ENCODE measurements at regions not wholly inside any gene's neighbourhood (a gene's known extent, or its start where the extent isn't known, plus 50 kb on each side); places are given as distances from the start of the nearest gene placed in this dataset.

DNA sequence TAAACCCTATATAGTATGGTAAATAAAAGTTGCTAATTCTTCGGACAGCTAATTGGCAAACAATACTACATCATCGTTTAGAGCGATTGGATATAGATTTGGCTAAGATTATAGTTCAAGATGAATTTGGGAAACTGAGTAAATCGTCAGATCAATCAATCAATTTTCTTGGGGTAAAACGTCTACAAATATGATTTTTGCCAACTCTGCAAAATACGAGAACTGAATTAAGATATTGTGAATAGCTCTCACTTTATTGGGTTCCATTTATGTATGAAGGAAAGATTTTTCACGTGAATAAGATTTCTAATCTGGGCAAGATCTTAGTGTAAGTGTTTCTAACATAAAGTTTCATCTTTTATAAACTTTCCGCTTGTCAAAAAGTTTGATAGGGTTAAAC, 132.9 kb upstream of the AGR3 start:
- no peaks in the 10 kb centered on the region for H3K9me3 Mint-ChIP-seq
- no peak for TF ChIP-seq CTCF (conservative IDR thresholded peaks at IDR 0.05)
- H3K4me3 Mint-ChIP-seq = no peak overlapping the region
- peaks cover 8% of the 10 kb centered on the region for H3K4me1 Mint-ChIP-seq
- no peak for DNase-seq (ENCODE audit: low read depth, low spot score)
- no peaks in the 10 kb centered on the region for H3K27me3 Mint-ChIP-seq (ENCODE audit: low read depth)
- H3K36me3 Mint-ChIP-seq (ENCODE audit: low read depth) = no peaks in the 10 kb centered on the region
- H3K27ac Mint-ChIP-seq (ENCODE audit: unreplicated experiment) = no peak overlapping the region

DNA sequence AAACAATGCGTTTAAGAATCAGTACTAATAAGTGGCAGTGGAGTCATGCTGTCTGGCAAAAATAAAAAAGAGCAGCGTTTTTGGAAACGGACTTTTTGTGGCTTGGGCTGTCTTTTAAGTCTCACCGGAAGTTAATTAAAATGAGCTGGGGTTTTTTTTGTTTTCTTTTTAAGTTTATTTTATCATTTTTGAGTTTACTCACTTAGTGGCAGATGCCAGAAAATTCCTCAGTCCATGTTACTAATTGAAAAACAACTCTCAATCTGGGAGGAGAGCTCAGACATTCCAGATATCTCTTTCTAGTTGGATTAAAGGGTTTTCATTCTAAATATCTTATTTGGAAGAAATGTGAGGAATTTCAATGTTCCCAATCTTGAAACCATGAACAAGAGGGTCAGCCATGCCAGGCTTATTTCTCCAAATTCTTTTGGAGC, 133.8 kb upstream of the AGR3 start:
- no peak overlapping the region for H3K4me3 Mint-ChIP-seq

GRCh38 chr7:17016402-17017010, 134.7 kb upstream of the AGR3 start:
- no peaks in the 10 kb centered on the region for H3K4me1 Mint-ChIP-seq
- no peaks in the 10 kb centered on the region for H3K9me3 Mint-ChIP-seq
- H3K4me3 Mint-ChIP-seq = no peak overlapping the region
- no peak overlapping the region for H3K27ac Mint-ChIP-seq (ENCODE audit: unreplicated experiment)
- no peaks in the 10 kb centered on the region for H3K36me3 Mint-ChIP-seq (ENCODE audit: low read depth)
- DNase-seq (ENCODE audit: low read depth, low spot score) = no peak
- H3K27me3 Mint-ChIP-seq (ENCODE audit: low read depth) = no peaks in the 10 kb centered on the region
- no peak for TF ChIP-seq CTCF (conservative IDR thresholded peaks at IDR 0.05)

More for the DNA sequence above, 133.8 kb upstream of the AGR3 start:
- Mint-ChIP-seq H3K36me3 (ENCODE audit: low read depth) (no peaks in the 10 kb centered on the region), H3K4me1 (peaks cover 4% of the 10 kb centered on the region), H3K27ac (ENCODE audit: unreplicated experiment) (no peak overlapping the region), H3K9me3 (no peaks in the 10 kb centered on the region), H3K27me3 (ENCODE audit: low read depth) (no peaks in the 10 kb centered on the region)
- TF ChIP-seq CTCF (conservative IDR thresholded peaks at IDR 0.05) = no peak
- DNase-seq (ENCODE audit: low read depth, low spot score) = no peak

GRCh38 chr7:17019106-17019505, 137.3 kb upstream of the AGR3 start:
- no peaks in the 10 kb centered on the region for H3K9me3 Mint-ChIP-seq
- no peaks in the 10 kb centered on the region for H3K36me3 Mint-ChIP-seq (ENCODE audit: low read depth)
- H3K4me3 Mint-ChIP-seq = no peak overlapping the region
- no peak for TF ChIP-seq CTCF (conservative IDR thresholded peaks at IDR 0.05)
- H3K4me1 Mint-ChIP-seq = no peaks in the 10 kb centered on the region
- no peaks in the 10 kb centered on the region for H3K27me3 Mint-ChIP-seq (ENCODE audit: low read depth)
- no peak overlapping the region for H3K27ac Mint-ChIP-seq (ENCODE audit: unreplicated experiment)
- DNase-seq (ENCODE audit: low read depth, low spot score) = no peak

- no peak for DNase-seq (ENCODE audit: low read depth, low spot score)
- Mint-ChIP-seq H3K4me3 (no peak overlapping the region), H3K4me1 (no peaks in the 10 kb centered on the region), H3K9me3 (no peaks in the 10 kb centered on the region), H3K27ac (ENCODE audit: unreplicated experiment) (no peak overlapping the region), H3K36me3 (ENCODE audit: low read depth) (no peaks in the 10 kb centered on the region), H3K27me3 (ENCODE audit: low read depth) (no peaks in the 10 kb centered on the region)
- no peak for TF ChIP-seq CTCF (conservative IDR thresholded peaks at IDR 0.05)
These were observed 138.5 kb upstream of the AGR3 start for GRCh38 chr7:17020250-17020649.
